Suprapubic skin (tissue), 4 donors: ENCODE measurements at regions not wholly inside any gene's neighbourhood (a gene's known extent, or its start where the extent isn't known, plus 50 kb on each side); places are given as distances from the start of the nearest gene placed in this dataset.

ENCODE experiments used
- DNase-seq, 2 donors: peaks; one replicate each; pipeline ENCODE4 v3.0.0-alpha.2; 2019; ENCODE audit warnings: low spot score in 2 of 2
- H3K27ac ChIP-seq: fragments of 200-600 bp; sonication (generic); one replicate; pipeline ENCODE4 v1.5.1; 2019
- H3K27me3 ChIP-seq: fragments of 200-600 bp; sonication (generic); one replicate; pipeline ENCODE4 v1.5.1; 2019
- H3K36me3 ChIP-seq: fragments of 200-600 bp; sonication (generic); one replicate; pipeline ENCODE4 v1.5.1; 2019
- H3K4me1 ChIP-seq: fragments of 200-600 bp; sonication (generic); one replicate; pipeline ENCODE4 v1.5.1; 2019
- H3K4me3 ChIP-seq: fragments of 200-600 bp; sonication (generic); one replicate; pipeline ENCODE4 v1.5.1; 2019; ENCODE audit warnings: mild to moderate bottlenecking
- H3K9me3 ChIP-seq: fragments of 200-600 bp; sonication (generic); one replicate; pipeline ENCODE4 v1.5.1; 2019
- EP300 ChIP-seq: sonication (generic); formaldehyde crosslinking; IDR thresholded peaks from one replicate; pipeline ENCODE4 v1.6.1; 2017; ENCODE audit warnings: antibody characterized with exemption
- POLR2A ChIP-seq, 2 donors: fragments of 450-650 bp; IDR thresholded peaks; one replicate each; pipeline ENCODE4 v1.6.1; 2017; ENCODE audit warnings: antibody characterized with exemption in 2 of 2, mild to moderate bottlenecking in 2 of 2, moderate library complexity in 2 of 2
- POLR2AphosphoS5 ChIP-seq, 3 donors: sonication (generic); formaldehyde crosslinking; IDR thresholded peaks; one replicate each; pipeline ENCODE4 v1.6.1; 2017; ENCODE audit warnings: antibody characterized with exemption in 3 of 3
- WGBS: methylation state at CpG from one replicate; pipeline ENCODE4 v1.1.5; 2018; 5-methylcytosine and 5-hydroxymethylcytosine counted together
- TF ChIP-seq, protein P1 (sequence below), 2 donors: fragments of 200-600 bp in 1 of 2; fragments of 450-650 bp in 1 of 2; sonication (generic) in 1 of 2; IDR thresholded peaks; one replicate each; pipeline ENCODE4 v1.5.1; 2016 to 2019; ENCODE audit warnings: antibody characterized with exemption in 2 of 2, mild to moderate bottlenecking in 1 of 2, moderate library complexity in 1 of 2

GRCh38 chr11:96781082-96781481, 391.3 kb downstream of the JRKL start:
- Histone ChIP-seq H3K27ac (no peak overlapping the region), H3K4me3 (no peak overlapping the region), H3K36me3 (no peaks in the 10 kb centered on the region), H3K9me3 (no peaks in the 10 kb centered on the region), H3K27me3 (no peaks in the 10 kb centered on the region), H3K4me1 (no peaks in the 10 kb centered on the region)
- 83% methylated on average over 1 of the region's 1 CpG for WGBS
- no peak for DNase-seq
- TF ChIP-seq EP300 (no peak), POLR2A (IDR thresholded peaks at IDR 0.05) (no peak), POLR2AphosphoS5 (IDR thresholded peaks at IDR 0.05) (no peak)
- TF ChIP-seq, protein P1, sequence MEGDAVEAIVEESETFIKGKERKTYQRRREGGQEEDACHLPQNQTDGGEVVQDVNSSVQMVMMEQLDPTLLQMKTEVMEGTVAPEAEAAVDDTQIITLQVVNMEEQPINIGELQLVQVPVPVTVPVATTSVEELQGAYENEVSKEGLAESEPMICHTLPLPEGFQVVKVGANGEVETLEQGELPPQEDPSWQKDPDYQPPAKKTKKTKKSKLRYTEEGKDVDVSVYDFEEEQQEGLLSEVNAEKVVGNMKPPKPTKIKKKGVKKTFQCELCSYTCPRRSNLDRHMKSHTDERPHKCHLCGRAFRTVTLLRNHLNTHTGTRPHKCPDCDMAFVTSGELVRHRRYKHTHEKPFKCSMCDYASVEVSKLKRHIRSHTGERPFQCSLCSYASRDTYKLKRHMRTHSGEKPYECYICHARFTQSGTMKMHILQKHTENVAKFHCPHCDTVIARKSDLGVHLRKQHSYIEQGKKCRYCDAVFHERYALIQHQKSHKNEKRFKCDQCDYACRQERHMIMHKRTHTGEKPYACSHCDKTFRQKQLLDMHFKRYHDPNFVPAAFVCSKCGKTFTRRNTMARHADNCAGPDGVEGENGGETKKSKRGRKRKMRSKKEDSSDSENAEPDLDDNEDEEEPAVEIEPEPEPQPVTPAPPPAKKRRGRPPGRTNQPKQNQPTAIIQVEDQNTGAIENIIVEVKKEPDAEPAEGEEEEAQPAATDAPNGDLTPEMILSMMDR (IDR thresholded peaks at IDR 0.05), result no peak

DNA sequence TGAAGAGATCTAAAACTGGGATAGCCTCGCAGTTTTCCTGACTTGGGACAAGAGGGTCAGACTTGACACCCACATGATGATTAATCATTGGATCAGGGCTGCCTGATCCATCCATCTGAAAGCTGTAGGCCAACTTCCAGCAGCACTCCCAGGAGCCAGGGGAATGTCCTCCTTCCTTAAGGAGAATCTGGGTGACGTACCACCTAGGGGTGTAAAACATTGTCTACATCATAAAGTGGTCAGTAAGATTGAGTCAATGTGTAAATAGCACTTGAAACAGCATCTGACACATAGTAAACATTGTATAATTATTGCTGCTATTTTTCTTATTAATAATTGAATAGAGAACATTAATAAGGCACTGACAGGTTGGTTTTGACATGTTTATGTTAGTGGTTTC, 392.8 kb downstream of the JRKL start:
- H3K27ac ChIP-seq, result no peak overlapping the region
- H3K4me1 ChIP-seq, result no peaks in the 10 kb centered on the region
- WGBS, result 96% methylated on average over 2 of the region's 2 CpGs
- no peak for DNase-seq
- no peaks in the 10 kb centered on the region for H3K36me3 ChIP-seq
- TF ChIP-seq POLR2AphosphoS5 (IDR thresholded peaks at IDR 0.05) (no peak), POLR2A (IDR thresholded peaks at IDR 0.05) (no peak), EP300 (no peak)
- TF ChIP-seq, protein P1 (IDR thresholded peaks at IDR 0.05), result no peak
- H3K4me3 ChIP-seq, result no peak overlapping the region
- H3K27me3 ChIP-seq, result no peaks in the 10 kb centered on the region
- H3K9me3 ChIP-seq, result no peaks in the 10 kb centered on the region

- no peak for TF ChIP-seq POLR2AphosphoS5 (IDR thresholded peaks at IDR 0.05)
- TF ChIP-seq POLR2A (IDR thresholded peaks at IDR 0.05), result no peak
- TF ChIP-seq EP300, result no peak
- TF ChIP-seq, protein P1 (IDR thresholded peaks at IDR 0.05), result no peak
- no peaks in the 10 kb centered on the region for H3K9me3 ChIP-seq
- no peaks in the 10 kb centered on the region for H3K27me3 ChIP-seq
- H3K4me1 ChIP-seq, result no peaks in the 10 kb centered on the region
- no peak for DNase-seq
- no peaks in the 10 kb centered on the region for H3K36me3 ChIP-seq
- no peak overlapping the region for H3K4me3 ChIP-seq
- no peak overlapping the region for H3K27ac ChIP-seq
- 62% methylated on average over 3 of the region's 3 CpGs for WGBS
Measured at GRCh38 chr11:96783311-96783710, 393.5 kb downstream of the JRKL start.

GRCh38 chr11:96785073-96785472, 395.3 kb downstream of the JRKL start:
- Histone ChIP-seq H3K27ac (no peak overlapping the region), H3K4me3 (no peak overlapping the region), H3K4me1 (no peaks in the 10 kb centered on the region), H3K27me3 (no peaks in the 10 kb centered on the region), H3K9me3 (no peaks in the 10 kb centered on the region), H3K36me3 (no peaks in the 10 kb centered on the region)
- no peak for DNase-seq
- WGBS, result 61% methylated on average over 4 of the region's 4 CpGs
- TF ChIP-seq POLR2A (IDR thresholded peaks at IDR 0.05), result no peak
- TF ChIP-seq, protein P1 (IDR thresholded peaks at IDR 0.05), result no peak
- no peak for TF ChIP-seq EP300
- TF ChIP-seq POLR2AphosphoS5 (IDR thresholded peaks at IDR 0.05), result no peak

DNA sequence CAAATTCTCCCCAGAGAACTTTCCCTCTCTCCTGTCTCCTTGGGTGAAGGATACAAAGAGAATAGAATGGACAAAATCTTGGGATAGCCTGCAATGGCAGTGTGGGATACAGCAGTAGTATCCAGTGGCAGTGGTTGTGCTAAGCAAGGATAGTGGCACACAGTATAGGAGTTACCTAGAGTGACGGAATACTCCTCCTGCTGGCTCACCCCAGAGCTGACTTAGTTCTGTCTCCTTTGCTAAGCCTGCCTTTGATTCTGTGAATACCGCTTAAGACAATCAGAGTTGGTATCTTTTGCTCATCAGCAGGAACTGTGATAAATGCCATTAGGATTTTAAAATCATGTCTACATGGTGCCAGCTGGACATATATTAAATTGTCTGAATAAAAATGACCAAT, 404.3 kb downstream of the JRKL start:
- Histone ChIP-seq H3K27ac (no peak overlapping the region), H3K4me3 (no peak overlapping the region), H3K36me3 (no peaks in the 10 kb centered on the region), H3K4me1 (no peaks in the 10 kb centered on the region), H3K9me3 (no peaks in the 10 kb centered on the region), H3K27me3 (no peaks in the 10 kb centered on the region)
- DNase-seq, result no peak
- 76% methylated on average over 2 of the region's 2 CpGs for WGBS
- TF ChIP-seq, protein P1 (IDR thresholded peaks at IDR 0.05), result no peak
- TF ChIP-seq EP300 (no peak), POLR2A (IDR thresholded peaks at IDR 0.05) (no peak), POLR2AphosphoS5 (IDR thresholded peaks at IDR 0.05) (no peak)
